Mesendoderm (in vitro differentiated cells): ENCODE measurements at regions not wholly inside any gene's neighbourhood (a gene's known extent, or its start where the extent isn't known, plus 50 kb on each side); places are given as distances from the start of the nearest gene placed in this dataset.

Experiments
- DNase-seq: peaks from one replicate; pipeline ENCODE4 v3.0.0; 2013
- H2AK5ac ChIP-seq: 2 replicates; pipeline ENCODE4 v1.6.1; 2013; ENCODE audit warnings: low read length, inconsistent platforms
- H2BK120ac ChIP-seq: 2 replicates; pipeline ENCODE4 v1.6.1; 2013; ENCODE audit warnings: low read depth, mild to moderate bottlenecking, low read length, moderate library complexity, mixed read lengths
- H2BK15ac ChIP-seq: replicated peaks from 2 replicates; pipeline ENCODE4 v1.6.1; 2013; ENCODE audit warnings: low read depth, mild to moderate bottlenecking, moderate library complexity
- H2BK5ac ChIP-seq: 2 replicates; pipeline ENCODE4 v1.6.1; 2013; ENCODE audit warnings: low read length, inconsistent platforms
- H3K18ac ChIP-seq: 2 replicates; pipeline ENCODE4 v1.6.1; 2013; ENCODE audit warnings: mild to moderate bottlenecking, low read length, mixed read lengths
- H3K23ac ChIP-seq: one replicate; pipeline ENCODE4 v1.6.1; 2013; ENCODE audit warnings: low read length
- H3K27ac ChIP-seq: 2 replicates; pipeline ENCODE4 v1.5.1; 2013; ENCODE audit warnings: low read depth, mild to moderate bottlenecking, inconsistent platforms, low read length, moderate library complexity
- H3K27me3 ChIP-seq: 2 replicates; pipeline ENCODE4 v1.6.1; 2013; ENCODE audit warnings: low read length, control low read depth, mild to moderate bottlenecking, inconsistent platforms; ENCODE audit not compliant: insufficient read depth, poor library complexity
- H3K36me3 ChIP-seq: 2 replicates; pipeline ENCODE4 v1.6.1; 2013; ENCODE audit warnings: low read length, inconsistent platforms; ENCODE audit not compliant: control insufficient read depth, insufficient read depth
- H3K4ac ChIP-seq: one replicate; pipeline ENCODE4 v1.6.1; 2013; ENCODE audit warnings: low read depth, mild to moderate bottlenecking, low read length, moderate library complexity
- H3K4me1 ChIP-seq: 2 replicates; pipeline ENCODE4 v1.6.1; 2013; ENCODE audit warnings: low read depth, low read length, inconsistent platforms; ENCODE audit not compliant: control insufficient read depth
- H3K4me2 ChIP-seq: 2 replicates; pipeline ENCODE4 v1.6.1; 2013; ENCODE audit warnings: low read length
- H3K4me3 ChIP-seq: 2 replicates; pipeline ENCODE4 v1.5.1; 2013; ENCODE audit warnings: mild to moderate bottlenecking, low read length
- H3K56ac ChIP-seq: one replicate; pipeline ENCODE4 v1.6.1; 2013; ENCODE audit warnings: low read length
- H3K79me1 ChIP-seq: 2 replicates; pipeline ENCODE4 v1.6.1; 2013; ENCODE audit warnings: low read length, inconsistent platforms
- H3K79me2 ChIP-seq: 2 replicates; pipeline ENCODE4 v1.6.1; 2013; ENCODE audit warnings: mild to moderate bottlenecking, low read length; ENCODE audit not compliant: control insufficient read depth, insufficient read depth
- H3K9ac ChIP-seq: 2 replicates; pipeline ENCODE4 v1.6.1; 2013; ENCODE audit warnings: low read length, inconsistent platforms
- H4K5ac ChIP-seq: one replicate; pipeline ENCODE4 v1.6.1; 2013; ENCODE audit warnings: low read length
- H4K8ac ChIP-seq: one replicate; pipeline ENCODE4 v1.6.1; 2013; ENCODE audit warnings: low read depth, mild to moderate bottlenecking, control low read depth, low read length, moderate library complexity
- WGBS: extraction: QIAGEN DNeasy Blood & Tissue Kit; methylation state at CpG from one replicate; pipeline ENCODE4 v1.1.7; 2013; ENCODE audit warnings: low lambda C conversion rate, missing lambda C conversion rate; ENCODE audit not compliant: insufficient coverage; ENCODE audit errors: extremely low coverage; 5-methylcytosine and 5-hydroxymethylcytosine counted together

DNA sequence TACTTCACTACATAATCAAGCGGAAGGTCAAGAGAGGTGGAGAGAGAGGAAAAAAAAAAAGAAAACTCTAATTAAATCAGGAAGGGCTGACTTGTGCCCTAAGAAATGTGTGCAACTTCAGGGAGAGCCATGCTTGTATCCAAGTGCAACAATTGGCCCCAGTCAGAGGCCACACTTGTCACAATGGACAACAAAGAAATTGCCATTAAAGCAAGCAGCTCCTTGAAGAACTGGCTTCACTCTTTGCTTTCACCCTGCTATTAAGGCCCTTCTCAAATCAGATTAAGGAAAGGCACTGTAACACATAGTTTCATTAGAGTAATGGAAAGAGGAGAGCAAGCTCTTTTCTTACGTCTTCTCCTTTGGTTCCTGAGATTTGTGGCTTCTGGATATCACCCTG lies 480.9 kb upstream of the WWC1 start:
- no peak overlapping the region for H3K23ac ChIP-seq
- no peak overlapping the region for H2BK15ac ChIP-seq
- H3K4me3 ChIP-seq = no peak overlapping the region
- no peak overlapping the region for H2BK120ac ChIP-seq
- no peak overlapping the region for H3K27ac ChIP-seq
- H3K56ac ChIP-seq = no peak overlapping the region
- H3K18ac ChIP-seq = no peak overlapping the region
- no peak overlapping the region for H4K8ac ChIP-seq
- H3K27me3 ChIP-seq = no peaks in the 10 kb centered on the region
- no peak overlapping the region for H4K5ac ChIP-seq
- H3K9ac ChIP-seq = no peak overlapping the region
- no peaks in the 10 kb centered on the region for H3K79me1 ChIP-seq
- H3K4ac ChIP-seq = no peak overlapping the region
- H2BK5ac ChIP-seq = no peak overlapping the region
- H3K4me1 ChIP-seq = peaks cover 11% of the 10 kb centered on the region
- H3K79me2 ChIP-seq = no peaks in the 10 kb centered on the region
- no peak overlapping the region for H2AK5ac ChIP-seq
- no peaks in the 10 kb centered on the region for H3K36me3 ChIP-seq
- no peak overlapping the region for H3K4me2 ChIP-seq
- WGBS = no CpG with 5 or more reads among the region's 2 CpGs
- no peak for DNase-seq

DNA sequence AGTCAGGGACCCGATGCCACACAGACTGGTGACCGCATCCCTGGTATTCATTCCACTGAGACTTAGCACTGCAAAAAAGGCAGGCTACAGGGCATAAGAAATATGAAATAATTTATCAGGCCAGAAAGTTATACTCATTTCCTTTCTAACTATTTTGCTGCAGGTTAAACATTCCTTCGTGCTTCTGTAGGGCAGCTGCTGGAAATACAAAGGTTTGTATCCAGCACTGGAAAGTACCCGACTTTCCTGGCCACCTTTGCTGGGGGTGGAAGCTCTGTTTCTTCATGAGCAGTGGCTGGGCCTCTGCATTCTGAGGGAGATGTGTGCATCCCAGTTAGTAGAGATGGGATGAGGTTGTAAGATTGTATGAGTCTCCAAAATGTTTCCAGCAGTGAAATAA lies 478.6 kb upstream of the WWC1 start:
- WGBS = no CpG with 5 or more reads among the region's 4 CpGs
- no peak overlapping the region for H2BK15ac ChIP-seq
- peak overlapping the region; percentile 50 for H2BK120ac ChIP-seq
- no peak overlapping the region for H3K27ac ChIP-seq
- H3K36me3 ChIP-seq = no peaks in the 10 kb centered on the region
- H3K9ac ChIP-seq = no peak overlapping the region
- no peak overlapping the region for H2BK5ac ChIP-seq
- H3K4me1 ChIP-seq = peaks cover 11% of the 10 kb centered on the region
- DNase-seq = no peak
- no peak overlapping the region for H4K8ac ChIP-seq
- H2AK5ac ChIP-seq = no peak overlapping the region
- no peak overlapping the region for H3K56ac ChIP-seq
- H3K23ac ChIP-seq = no peak overlapping the region
- H3K4me3 ChIP-seq = no peak overlapping the region
- no peaks in the 10 kb centered on the region for H3K79me2 ChIP-seq
- no peaks in the 10 kb centered on the region for H3K79me1 ChIP-seq
- no peak overlapping the region for H3K4ac ChIP-seq
- H4K5ac ChIP-seq = no peak overlapping the region
- no peaks in the 10 kb centered on the region for H3K27me3 ChIP-seq
- peak overlapping the region; percentile 62 for H3K18ac ChIP-seq
- no peak overlapping the region for H3K4me2 ChIP-seq

DNA sequence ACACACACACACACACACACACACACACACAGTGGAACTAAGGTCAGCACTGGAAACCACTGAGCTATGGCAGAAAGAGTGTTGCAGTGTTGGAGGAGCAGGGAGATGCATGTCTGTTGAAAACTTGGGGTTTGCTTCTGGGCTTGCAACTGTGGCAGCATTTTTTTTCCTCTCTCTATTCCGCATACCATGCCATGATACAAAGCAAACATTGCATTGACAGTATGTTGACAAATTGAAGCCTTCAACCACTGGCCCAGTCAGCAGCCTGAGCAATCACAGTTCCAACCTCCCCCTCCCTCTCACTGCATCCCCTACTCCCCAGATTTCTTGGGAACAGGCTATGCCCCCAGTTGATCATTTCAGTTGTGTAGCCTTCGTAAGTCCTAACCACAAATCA lies 478.1 kb upstream of the WWC1 start:
- Histone ChIP-seq H3K56ac (peak overlapping the region; percentile 22), H4K5ac (no peak overlapping the region), H3K4me2 (no peak overlapping the region), H3K4me3 (no peak overlapping the region), H3K4me1 (peaks cover 11% of the 10 kb centered on the region), H3K27ac (no peak overlapping the region), H3K9ac (no peak overlapping the region), H2BK15ac (no peak overlapping the region), H2AK5ac (no peak overlapping the region), H4K8ac (no peak overlapping the region), H3K23ac (no peak overlapping the region), H3K18ac (peak overlapping the region; percentile 88), H3K4ac (no peak overlapping the region), H3K27me3 (no peaks in the 10 kb centered on the region), H3K79me1 (no peaks in the 10 kb centered on the region), H2BK5ac (peak overlapping the region; percentile 48), H3K79me2 (no peaks in the 10 kb centered on the region), H2BK120ac (no peak overlapping the region), H3K36me3 (no peaks in the 10 kb centered on the region)
- DNase-seq = no peak
- WGBS = no CpG with 5 or more reads among the region's 2 CpGs

DNA sequence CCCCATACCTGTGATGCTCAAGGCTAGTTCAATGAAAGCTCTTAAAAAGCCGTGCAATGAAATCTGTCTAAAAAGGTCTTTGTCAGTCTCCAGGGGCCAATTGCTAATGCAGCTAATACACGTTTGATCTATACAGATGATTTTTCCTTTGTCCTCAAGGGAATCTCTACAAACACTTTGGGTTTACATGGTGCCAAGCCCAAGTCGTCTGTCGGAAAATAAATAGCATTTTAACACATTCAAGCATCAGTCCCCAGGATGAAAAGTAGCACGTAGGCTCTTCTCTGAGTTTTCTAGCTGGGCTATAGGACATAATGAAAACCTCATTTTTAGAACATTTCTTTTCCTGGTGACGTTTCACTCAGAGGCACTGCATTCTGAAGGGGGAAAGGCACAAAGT lies 477.4 kb upstream of the WWC1 start:
- Histone ChIP-seq H3K18ac (peak overlapping the region; percentile 88), H2BK5ac (peak overlapping the region; percentile 27), H3K79me1 (no peaks in the 10 kb centered on the region), H3K4ac (peak overlapping the region; percentile 48), H3K23ac (no peak overlapping the region), H3K9ac (no peak overlapping the region), H2AK5ac (no peak overlapping the region), H3K4me2 (no peak overlapping the region), H3K56ac (peak overlapping the region; percentile 22), H2BK15ac (no peak overlapping the region), H2BK120ac (no peak overlapping the region), H3K4me1 (peaks cover 11% of the 10 kb centered on the region), H4K8ac (no peak overlapping the region), H3K27ac (no peak overlapping the region), H3K27me3 (no peaks in the 10 kb centered on the region), H3K36me3 (no peaks in the 10 kb centered on the region), H3K4me3 (no peak overlapping the region), H3K79me2 (no peaks in the 10 kb centered on the region), H4K5ac (no peak overlapping the region)
- WGBS = no CpG with 5 or more reads among the region's 6 CpGs
- DNase-seq = no peak

DNA sequence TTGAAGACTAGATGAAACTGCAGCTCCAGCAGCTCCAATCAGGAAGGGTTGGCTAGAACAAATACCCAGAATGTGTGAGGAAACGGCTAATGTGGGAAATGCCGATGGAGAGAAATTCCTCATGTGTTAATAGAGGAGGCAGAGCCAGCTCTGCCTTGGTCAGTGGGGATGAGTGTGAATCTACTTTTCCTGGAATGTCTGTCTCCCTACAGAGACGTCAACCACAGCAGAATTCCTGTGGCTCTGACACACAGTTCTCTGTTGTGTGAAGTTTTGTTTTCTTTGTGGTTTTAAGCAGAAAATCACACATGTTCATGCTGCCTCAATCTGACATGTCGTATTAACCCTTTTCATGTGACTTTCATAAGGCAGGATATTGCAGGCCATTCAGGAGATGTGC lies 476.6 kb upstream of the WWC1 start:
- Histone ChIP-seq H2BK15ac (no peak overlapping the region), H4K8ac (no peak overlapping the region), H3K27me3 (no peaks in the 10 kb centered on the region), H3K79me1 (no peaks in the 10 kb centered on the region), H3K9ac (no peak overlapping the region), H2BK120ac (no peak overlapping the region), H3K4me1 (peaks cover 11% of the 10 kb centered on the region), H3K36me3 (no peaks in the 10 kb centered on the region), H3K23ac (no peak overlapping the region), H3K56ac (peak overlapping the region; percentile 61), H2AK5ac (peak overlapping the region; percentile 40), H3K4ac (peak overlapping the region; percentile 82), H3K27ac (peak overlapping the region; percentile 82), H3K79me2 (no peaks in the 10 kb centered on the region), H3K18ac (peak overlapping the region; percentile 86), H3K4me3 (no peak overlapping the region), H4K5ac (no peak overlapping the region), H2BK5ac (peak overlapping the region; percentile 47), H3K4me2 (no peak overlapping the region)
- peak; percentile 98 for DNase-seq
- no CpG with 5 or more reads among the region's 4 CpGs for WGBS

DNA sequence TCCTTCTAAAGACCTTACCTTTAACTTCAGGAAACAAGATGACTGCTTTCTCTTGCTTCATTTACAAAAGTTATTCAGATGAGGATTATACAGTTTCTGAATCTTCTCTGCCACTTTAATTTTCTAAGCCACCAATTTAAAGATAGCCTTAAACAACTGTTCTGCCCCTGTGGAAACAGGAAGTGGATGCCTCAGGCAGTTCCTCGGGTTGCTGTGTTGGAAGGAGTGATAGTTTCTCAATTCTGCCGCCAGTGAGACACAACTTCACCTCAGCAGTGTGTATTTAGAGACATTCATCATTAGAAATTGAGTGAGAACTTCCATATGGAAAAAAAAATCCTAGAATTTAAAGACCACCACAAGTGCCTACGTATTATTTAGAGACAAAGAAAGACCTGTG lies 475.1 kb upstream of the WWC1 start:
- H3K18ac ChIP-seq = no peak overlapping the region
- H3K79me2 ChIP-seq = no peaks in the 10 kb centered on the region
- no peaks in the 10 kb centered on the region for H3K27me3 ChIP-seq
- H2AK5ac ChIP-seq = no peak overlapping the region
- no peak overlapping the region for H4K8ac ChIP-seq
- no peak overlapping the region for H3K27ac ChIP-seq
- no peak overlapping the region for H3K56ac ChIP-seq
- DNase-seq = no peak
- no peak overlapping the region for H2BK120ac ChIP-seq
- no peak overlapping the region for H2BK5ac ChIP-seq
- WGBS = no CpG with 5 or more reads among the region's 3 CpGs
- H3K4ac ChIP-seq = no peak overlapping the region
- H3K23ac ChIP-seq = no peak overlapping the region
- peaks cover 11% of the 10 kb centered on the region for H3K4me1 ChIP-seq
- H3K9ac ChIP-seq = no peak overlapping the region
- no peak overlapping the region for H3K4me3 ChIP-seq
- no peaks in the 10 kb centered on the region for H3K36me3 ChIP-seq
- no peak overlapping the region for H3K4me2 ChIP-seq
- no peak overlapping the region for H4K5ac ChIP-seq
- H3K79me1 ChIP-seq = no peaks in the 10 kb centered on the region
- no peak overlapping the region for H2BK15ac ChIP-seq
